Neural cell (in vitro differentiated cells): ENCODE measurements at regions not wholly inside any gene's neighbourhood (a gene's known extent, or its start where the extent isn't known, plus 50 kb on each side); places are given as distances from the start of the nearest gene placed in this dataset.

Source experiments
- H2AFZ ChIP-seq: fragments of 200-600, 300-800 bp; sonication (generic), shearing (Covaris generic); 2 replicates; pipeline ENCODE4 v1.6.0; 2014; ENCODE audit warnings: low read depth, mild to moderate bottlenecking, antibody characterized with exemption, low read length, moderate library complexity
- H3F3A ChIP-seq: fragments of 200-600 bp; shearing (Covaris generic); 2 replicates; pipeline ENCODE4 v1.6.1; 2016; ENCODE audit warnings: mild to moderate bottlenecking, moderate library complexity, mixed read lengths, antibody characterized with exemption, low read length; ENCODE audit not compliant: insufficient read depth, poor library complexity, severe bottlenecking
- H3K27ac ChIP-seq: fragments of 200-600, 300-800 bp; sonication (generic), shearing (Covaris generic); 2 replicates; pipeline ENCODE4 v1.5.1; 2014; ENCODE audit warnings: mild to moderate bottlenecking, low read length, moderate library complexity
- H3K27me3 ChIP-seq: fragments of 300-800, 200-600 bp; sonication (generic), shearing (Covaris generic); 2 replicates; pipeline ENCODE4 v1.6.0; 2014; ENCODE audit warnings: mild to moderate bottlenecking, low read depth, low read length, moderate library complexity; ENCODE audit not compliant: insufficient read depth
- H3K36me3 ChIP-seq: fragments of 300-800, 200-600 bp; sonication (generic), shearing (Covaris generic); 2 replicates; pipeline ENCODE4 v1.5.1; 2014; ENCODE audit warnings: mild to moderate bottlenecking, antibody characterized with exemption, low read length, moderate library complexity; ENCODE audit not compliant: insufficient read depth
- H3K4me2 ChIP-seq: fragments of 300-800, 200-600 bp; sonication (generic), shearing (Covaris generic); 2 replicates; pipeline ENCODE4 v1.6.0; 2014; ENCODE audit warnings: mild to moderate bottlenecking, low read length
- H3K4me3 ChIP-seq: fragments of 300-800, 200-600 bp; sonication (generic), shearing (Covaris generic); 2 replicates; pipeline ENCODE4 v1.5.1; 2014; ENCODE audit warnings: mild to moderate bottlenecking, low read length, moderate library complexity
- H3K79me2 ChIP-seq: fragments of 200-600 bp; shearing (Covaris generic); replicated peaks from 2 replicates; pipeline ENCODE4 v1.6.0; 2014; ENCODE audit warnings: mild to moderate bottlenecking, low read length, moderate library complexity; ENCODE audit not compliant: insufficient read depth
- H3K9ac ChIP-seq: fragments of 300-800, 200-600 bp; sonication (generic), shearing (Covaris generic); 2 replicates; pipeline ENCODE4 v1.6.1; 2016; ENCODE audit warnings: mild to moderate bottlenecking, low read length, mixed read lengths
- H3K9me2 ChIP-seq: fragments of 200-600 bp; shearing (Covaris generic); 2 replicates; pipeline ENCODE4 v1.6.1; 2016; ENCODE audit warnings: mild to moderate bottlenecking, low read length, mixed read lengths; ENCODE audit not compliant: insufficient read depth
- H3K9me3 ChIP-seq: fragments of 200-600, 300-800 bp; sonication (generic), shearing (Covaris generic); 2 replicates; pipeline ENCODE4 v1.6.1; 2016; ENCODE audit warnings: mild to moderate bottlenecking, mixed run types, low read length, moderate library complexity, mixed read lengths
- H4K20me1 ChIP-seq: fragments of 200-600 bp; shearing (Covaris generic); 2 replicates; pipeline ENCODE4 v1.6.1; 2016; ENCODE audit warnings: mild to moderate bottlenecking, mixed run types; ENCODE audit not compliant: insufficient read depth
- CTCF ChIP-seq: fragments of 450-650 bp; IDR thresholded peaks from 2 replicates; pipeline ENCODE4 v1.5.1; 2014; ENCODE audit warnings: antibody characterized with exemption, mild to moderate bottlenecking, moderate library complexity; ENCODE audit not compliant: poor library complexity, severe bottlenecking
- EP300 ChIP-seq: fragments of 450-650 bp; conservative IDR thresholded peaks from 2 replicates; pipeline ENCODE4 v1.6.1; 2014; ENCODE audit warnings: antibody characterized with exemption, mild to moderate bottlenecking, moderate library complexity; ENCODE audit not compliant: poor library complexity, severe bottlenecking
- EZH2 ChIP-seq: fragments of 200-600, 300-800 bp; shearing (Covaris generic), sonication (generic); IDR thresholded peaks from 2 replicates; pipeline ENCODE4 v1.6.1; 2014; ENCODE audit warnings: antibody characterized with exemption, low read length, borderline replicate concordance, mild to moderate bottlenecking; ENCODE audit not compliant: insufficient read depth, poor library complexity, severe bottlenecking
- REST ChIP-seq: IDR thresholded peaks from 2 replicates; pipeline ENCODE4 v1.6.1; 2012; ENCODE audit warnings: borderline replicate concordance
- SMC3 ChIP-seq: fragments of 450-650 bp; conservative IDR thresholded peaks from 2 replicates; pipeline ENCODE4 v1.6.1; 2014; ENCODE audit warnings: antibody characterized with exemption, mild to moderate bottlenecking, moderate library complexity; ENCODE audit not compliant: poor library complexity
- TAF1 ChIP-seq: IDR thresholded peaks from 2 replicates; pipeline ENCODE4 v1.6.1; 2012; ENCODE audit warnings: low read depth

- no peak overlapping the region for H3K4me2 ChIP-seq
- no peak for TF ChIP-seq EZH2
- no peak for TF ChIP-seq REST
- no peaks in the 10 kb centered on the region for H3K9me2 ChIP-seq
- no peak overlapping the region for H3K9ac ChIP-seq
- H2AFZ ChIP-seq: no peak overlapping the region
- H4K20me1 ChIP-seq: no peaks in the 10 kb centered on the region
- no peaks in the 10 kb centered on the region for H3K79me2 ChIP-seq
- H3K4me3 ChIP-seq: no peak overlapping the region
- H3K27ac ChIP-seq: no peak overlapping the region
- H3K27me3 ChIP-seq: no peaks in the 10 kb centered on the region
- H3F3A ChIP-seq: no peaks in the 10 kb centered on the region
- no peaks in the 10 kb centered on the region for H3K36me3 ChIP-seq
- H3K9me3 ChIP-seq: no peaks in the 10 kb centered on the region
Observed at GRCh38 chr15:66884661-66885237, 180.7 kb upstream of the SMAD3 start.

GRCh38 chr15:66885281-66885915 lies 180.0 kb upstream of the SMAD3 start:
- H3K9me2 ChIP-seq: no peaks in the 10 kb centered on the region
- no peaks in the 10 kb centered on the region for H3K79me2 ChIP-seq
- no peaks in the 10 kb centered on the region for H3K36me3 ChIP-seq
- no peak overlapping the region for H3K9ac ChIP-seq
- TF ChIP-seq TAF1 (no peak), EP300 (no peak), REST (no peak), CTCF (no peak), SMC3 (no peak)
- no peaks in the 10 kb centered on the region for H3K9me3 ChIP-seq
- H3K4me3 ChIP-seq: no peak overlapping the region
- H2AFZ ChIP-seq: no peak overlapping the region
- H3F3A ChIP-seq: no peaks in the 10 kb centered on the region
- no peak overlapping the region for H3K27ac ChIP-seq
- H3K4me2 ChIP-seq: no peak overlapping the region
- no peaks in the 10 kb centered on the region for H3K27me3 ChIP-seq
- no peaks in the 10 kb centered on the region for H4K20me1 ChIP-seq
